ENCODE measurements at regions not wholly inside any gene's neighbourhood (a gene's known extent, or its start where the extent isn't known, plus 50 kb on each side); places are given as distances from the start of the nearest gene placed in this dataset.

GRCh38 chr13:106153041-106153440, 382.4 kb downstream of the EFNB2 start:
- TF ChIP-seq, protein P1, sequence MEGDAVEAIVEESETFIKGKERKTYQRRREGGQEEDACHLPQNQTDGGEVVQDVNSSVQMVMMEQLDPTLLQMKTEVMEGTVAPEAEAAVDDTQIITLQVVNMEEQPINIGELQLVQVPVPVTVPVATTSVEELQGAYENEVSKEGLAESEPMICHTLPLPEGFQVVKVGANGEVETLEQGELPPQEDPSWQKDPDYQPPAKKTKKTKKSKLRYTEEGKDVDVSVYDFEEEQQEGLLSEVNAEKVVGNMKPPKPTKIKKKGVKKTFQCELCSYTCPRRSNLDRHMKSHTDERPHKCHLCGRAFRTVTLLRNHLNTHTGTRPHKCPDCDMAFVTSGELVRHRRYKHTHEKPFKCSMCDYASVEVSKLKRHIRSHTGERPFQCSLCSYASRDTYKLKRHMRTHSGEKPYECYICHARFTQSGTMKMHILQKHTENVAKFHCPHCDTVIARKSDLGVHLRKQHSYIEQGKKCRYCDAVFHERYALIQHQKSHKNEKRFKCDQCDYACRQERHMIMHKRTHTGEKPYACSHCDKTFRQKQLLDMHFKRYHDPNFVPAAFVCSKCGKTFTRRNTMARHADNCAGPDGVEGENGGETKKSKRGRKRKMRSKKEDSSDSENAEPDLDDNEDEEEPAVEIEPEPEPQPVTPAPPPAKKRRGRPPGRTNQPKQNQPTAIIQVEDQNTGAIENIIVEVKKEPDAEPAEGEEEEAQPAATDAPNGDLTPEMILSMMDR (IDR thresholded peaks at IDR 0.05) = no peak
- TF ChIP-seq POLR2A (IDR thresholded peaks at IDR 0.05) = no peak

Measured in thyroid gland (tissue), 4 donors.